Brain microvascular endothelial cell (primary cell): ENCODE measurements at regions not wholly inside any gene's neighbourhood (a gene's known extent, or its start where the extent isn't known, plus 50 kb on each side); places are given as distances from the start of the nearest gene placed in this dataset.

Experiments
- DNase-seq: peaks from one replicate; pipeline ENCODE4 v3.0.0-alpha.2; 2020
- H3K27ac ChIP-seq: fragments of 250-450 bp; sonication (Bioruptor Pico); 2 replicates; pipeline ENCODE4 v1.5.1; 2020; ENCODE audit warnings: mild to moderate bottlenecking, moderate library complexity
- H3K27me3 ChIP-seq: fragments of 250-450 bp; sonication (Bioruptor Pico); replicated peaks from 2 replicates; pipeline ENCODE4 v1.5.1; 2020; ENCODE audit warnings: mild to moderate bottlenecking
- H3K36me3 ChIP-seq: fragments of 250-450 bp; sonication (Bioruptor Pico); replicated peaks from 2 replicates; pipeline ENCODE4 v1.5.1; 2020; ENCODE audit warnings: mild to moderate bottlenecking
- H3K4me3 ChIP-seq: 2 replicates; pipeline ENCODE4 v1.5.1; 2011; ENCODE audit warnings: low read depth, mild to moderate bottlenecking, control low read depth, low read length, moderate library complexity
- CTCF ChIP-seq: IDR thresholded peaks from 2 replicates; pipeline ENCODE4 v1.5.1; 2011; ENCODE audit warnings: low read depth, mild to moderate bottlenecking, moderate library complexity, low read length, control low read depth, inconsistent platforms; ENCODE audit errors: missing control alignments
- in situ Hi-C: cut with HindIII; loops from 2 replicates; pipeline ENCODE4 v1.10.0; 2017; ENCODE audit warnings: low sequenced_read_pairs, low pct_ligation_motif_present

- TF ChIP-seq CTCF = no peak
- in situ Hi-C loops = no loop called here
- DNase-seq = no peak
- Histone ChIP-seq H3K27ac (no peak overlapping the region), H3K27me3 (no peaks in the 10 kb centered on the region), H3K36me3 (peaks cover 7% of the 10 kb centered on the region), H3K4me3 (no peak overlapping the region)
Measured at GRCh38 chr4:122973465-122973864, 51.1 kb upstream of the NUDT6 start.

GRCh38 chr4:122976111-122976510 lies 53.7 kb upstream of the NUDT6 start:
- H3K4me3 ChIP-seq = no peak overlapping the region
- H3K27me3 ChIP-seq = no peaks in the 10 kb centered on the region
- no peak overlapping the region for H3K27ac ChIP-seq
- DNase-seq = no peak
- in situ Hi-C loops = no loop called here
- H3K36me3 ChIP-seq = peaks cover 7% of the 10 kb centered on the region
- TF ChIP-seq CTCF = no peak

GRCh38 chr4:122977103-122977502 lies 54.7 kb upstream of the NUDT6 start:
- H3K27ac ChIP-seq = no peak overlapping the region
- H3K36me3 ChIP-seq = peaks cover 7% of the 10 kb centered on the region
- in situ Hi-C loops = no loop called here
- no peaks in the 10 kb centered on the region for H3K27me3 ChIP-seq
- no peak for TF ChIP-seq CTCF
- DNase-seq = no peak
- H3K4me3 ChIP-seq = no peak overlapping the region

GRCh38 chr4:122978109-122978508 lies 55.7 kb upstream of the NUDT6 start:
- no peak overlapping the region for H3K27ac ChIP-seq
- no peaks in the 10 kb centered on the region for H3K27me3 ChIP-seq
- DNase-seq = no peak
- H3K36me3 ChIP-seq = peaks cover 7% of the 10 kb centered on the region
- in situ Hi-C loops = no loop called here
- no peak overlapping the region for H3K4me3 ChIP-seq
- no peak for TF ChIP-seq CTCF

- Histone ChIP-seq H3K4me3 (no peak overlapping the region), H3K27me3 (no peaks in the 10 kb centered on the region), H3K36me3 (peaks cover 7% of the 10 kb centered on the region), H3K27ac (no peak overlapping the region)
- in situ Hi-C loops = no loop called here
- TF ChIP-seq CTCF = no peak
- no peak for DNase-seq
Measured at GRCh38 chr4:122978789-122979188, 56.4 kb upstream of the NUDT6 start.

- no peak for DNase-seq
- H3K27ac ChIP-seq = no peak overlapping the region
- in situ Hi-C loops = no loop called here
- no peak for TF ChIP-seq CTCF
- no peaks in the 10 kb centered on the region for H3K27me3 ChIP-seq
- peaks cover 7% of the 10 kb centered on the region for H3K36me3 ChIP-seq
- no peak overlapping the region for H3K4me3 ChIP-seq
Measured at GRCh38 chr4:122980860-122981259, 58.5 kb upstream of the NUDT6 start.
